Upper lobe of left lung (tissue), 4 donors: ENCODE measurements at regions not wholly inside any gene's neighbourhood (a gene's known extent, or its start where the extent isn't known, plus 50 kb on each side); places are given as distances from the start of the nearest gene placed in this dataset.

ENCODE experiments used
- CTCF ChIP-seq, 6 experiments: fragments of 450-650 bp in 4 of 6; fragments of 200-600 bp in 2 of 6; sonication (generic) in 2 of 6; IDR thresholded peaks; one replicate each; pipeline ENCODE4 v1.5.1; 2016 to 2019; ENCODE audit warnings: antibody characterized with exemption in 6 of 6
- POLR2AphosphoS5 ChIP-seq, 2 donors: sonication (generic); formaldehyde crosslinking; IDR thresholded peaks; one replicate each; pipeline ENCODE4 v1.5.1; 2017; ENCODE audit warnings: antibody characterized with exemption in 2 of 2

GRCh38 chr12:13342971-13343370 lies 146.4 kb downstream of the EMP1 start:
- TF ChIP-seq CTCF (IDR thresholded peaks at IDR 0.05) (no peak), POLR2AphosphoS5 (IDR thresholded peaks at IDR 0.05) (no peak)
